ENCODE measurements at regions not wholly inside any gene's neighbourhood (a gene's known extent, or its start where the extent isn't known, plus 50 kb on each side); places are given as distances from the start of the nearest gene placed in this dataset.

- no peak for TF ChIP-seq POLR2A (IDR thresholded peaks at IDR 0.05; ENCODE audit: low read depth, low read length)
- no peak for TF ChIP-seq POLR2AphosphoS5 (IDR thresholded peaks at IDR 0.05; ENCODE audit: low read depth, low read length)
Observed at GRCh38 chr4:144489831-144490230, 156.1 kb upstream of the HHIP start.

Data from GM12892 (cell line).